Sigmoid colon (tissue), 6 donors: ENCODE measurements at regions not wholly inside any gene's neighbourhood (a gene's known extent, or its start where the extent isn't known, plus 50 kb on each side); places are given as distances from the start of the nearest gene placed in this dataset.

Experiments
- DNase-seq: peaks from one replicate; pipeline ENCODE4 v3.0.0-alpha.2; 2019
- H3K27ac ChIP-seq, 4 donors: fragments of 200-600 bp; sonication (generic); one replicate each; pipeline ENCODE4 v1.5.1; 2016 to 2019; ENCODE audit warnings: mild to moderate bottlenecking in 1 of 4
- H3K27me3 ChIP-seq, 3 donors: fragments of 200-600 bp; sonication (generic); one replicate each; pipeline ENCODE4 v1.5.1; 2019; ENCODE audit warnings: mild to moderate bottlenecking in 1 of 3
- H3K36me3 ChIP-seq, 4 donors: fragments of 200-600 bp; sonication (generic); one replicate each; pipeline ENCODE4 v1.5.1; 2016 to 2019
- H3K4me1 ChIP-seq, 4 donors: fragments of 200-600 bp; sonication (generic); one replicate each; pipeline ENCODE4 v1.5.1; 2017 to 2019
- H3K4me3 ChIP-seq, 4 donors: fragments of 200-600 bp; sonication (generic); one replicate each; pipeline ENCODE4 v1.5.1; 2017 to 2019; ENCODE audit warnings: mild to moderate bottlenecking in 2 of 4, moderate library complexity in 1 of 4
- H3K9me3 ChIP-seq, 4 donors: fragments of 200-600 bp in 3 of 4; sonication (generic) in 3 of 4; one replicate each; pipeline versions ENCODE4 v1.5.1 to v1.6.1; 2013 to 2019
- CTCF ChIP-seq, 4 experiments: fragments of 450-650 bp in 3 of 4; fragments of 200-600 bp in 1 of 4; IDR thresholded peaks; one replicate each; pipeline ENCODE4 v1.5.1; 2016 to 2019; ENCODE audit warnings: antibody characterized with exemption in 4 of 4, mild to moderate bottlenecking in 3 of 4, moderate library complexity in 2 of 4
- EP300 ChIP-seq, 4 donors: sonication (generic); formaldehyde crosslinking; IDR thresholded peaks; one replicate each; pipeline ENCODE4 v1.6.1; 2017; ENCODE audit warnings: antibody characterized with exemption in 4 of 4
- POLR2A ChIP-seq, 2 donors: fragments of 450-650 bp; IDR thresholded peaks; one replicate each; pipeline ENCODE4 v1.6.1; 2016; ENCODE audit warnings: antibody characterized with exemption in 2 of 2, mild to moderate bottlenecking in 2 of 2, moderate library complexity in 2 of 2
- POLR2AphosphoS5 ChIP-seq, 4 donors: sonication (generic); formaldehyde crosslinking; IDR thresholded peaks; one replicate each; pipeline ENCODE4 v1.6.1; 2017; ENCODE audit warnings: antibody characterized with exemption in 4 of 4
- whole genome bisulfite sequencing, 2 donors: extraction: QIAGEN DNeasy Blood & Tissue Kit; methylation state at CpG; one replicate each; pipeline ENCODE4 v1.1.7; 2013; 5-methylcytosine and 5-hydroxymethylcytosine counted together
- intact Hi-C: fragments of 100-400 bp; cut with DNase I; formaldehyde crosslinking; loops from one replicate; pipeline ENCODE4 v1.15.1; 2023
- donor health status: healthy with polysubstance abuse.
- donor health status: healthy.

GRCh38 chr10:88070080-88070880 is 206.9 kb downstream of the PTEN start:
- intact Hi-C loops, result no loop called here
- WGBS, 2 donors, result 69% methylated on average over 10 of the region's 10 CpGs
- Histone ChIP-seq H3K9me3 (no peaks in the 10 kb centered on the region), H3K4me3 (no peak overlapping the region), H3K4me1 (peaks cover 0 to under 1% (median 0%) of the 10 kb centered on the region in 4 donors), H3K27ac (no peak overlapping the region), H3K27me3 (no peaks in the 10 kb centered on the region), H3K36me3 (no peaks in the 10 kb centered on the region)
- no peak for TF ChIP-seq POLR2AphosphoS5 (IDR thresholded peaks at IDR 0.05)
- TF ChIP-seq CTCF (IDR thresholded peaks at IDR 0.05), result no peak
- TF ChIP-seq EP300 (IDR thresholded peaks at IDR 0.05), result no peak
- no peak for TF ChIP-seq POLR2A (IDR thresholded peaks at IDR 0.05)
- no peak for DNase-seq

GRCh38 chr10:88071879-88072278 is 208.5 kb downstream of the PTEN start:
- Histone ChIP-seq H3K9me3 (no peaks in the 10 kb centered on the region), H3K27me3 (no peaks in the 10 kb centered on the region), H3K27ac (no peak overlapping the region), H3K4me3 (no peak overlapping the region), H3K36me3 (no peaks in the 10 kb centered on the region), H3K4me1 (peaks cover 0 to 10% (median 8%) of the 10 kb centered on the region in 4 donors)
- TF ChIP-seq EP300 (IDR thresholded peaks at IDR 0.05) (no peak), POLR2A (IDR thresholded peaks at IDR 0.05) (no peak), CTCF (IDR thresholded peaks at IDR 0.05) (no peak), POLR2AphosphoS5 (IDR thresholded peaks at IDR 0.05) (no peak)
- intact Hi-C loops, result no loop called here
- no peak for DNase-seq
- 76 to 94% methylated on average over 4 of the region's 4 CpGs for WGBS, 2 donors

- no peaks in the 10 kb centered on the region for H3K9me3 ChIP-seq
- no peaks in the 10 kb centered on the region for H3K36me3 ChIP-seq
- no peak overlapping the region for H3K27ac ChIP-seq
- no peaks in the 10 kb centered on the region for H3K27me3 ChIP-seq
- intact Hi-C loops, result no loop called here
- no peak for TF ChIP-seq CTCF (IDR thresholded peaks at IDR 0.05)
- no peak for TF ChIP-seq POLR2A (IDR thresholded peaks at IDR 0.05)
- no peak for TF ChIP-seq POLR2AphosphoS5 (IDR thresholded peaks at IDR 0.05)
- TF ChIP-seq EP300 (IDR thresholded peaks at IDR 0.05), result no peak
- DNase-seq, result no peak
- no peak overlapping the region for H3K4me3 ChIP-seq
- peaks cover 0 to 10% (median 8%) of the 10 kb centered on the region in 4 donors for H3K4me1 ChIP-seq
- 66 to 74% methylated on average over 4 of the region's 4 CpGs for WGBS, 2 donors
These were observed 210.3 kb downstream of the PTEN start for GRCh38 chr10:88073682-88074081.

GRCh38 chr10:88074971-88075370 is 211.5 kb downstream of the PTEN start:
- Histone ChIP-seq H3K36me3 (no peaks in the 10 kb centered on the region), H3K4me3 (no peak overlapping the region), H3K27ac (no peak overlapping the region), H3K9me3 (no peaks in the 10 kb centered on the region), H3K4me1 (peaks cover 0 to 17% (median 15%) of the 10 kb centered on the region in 4 donors), H3K27me3 (no peaks in the 10 kb centered on the region)
- DNase-seq, result no peak
- 94% methylated on average over 5 of the region's 5 CpGs for WGBS, 2 donors
- intact Hi-C loops, result no loop called here
- TF ChIP-seq POLR2A (IDR thresholded peaks at IDR 0.05) (no peak), POLR2AphosphoS5 (IDR thresholded peaks at IDR 0.05) (no peak), EP300 (IDR thresholded peaks at IDR 0.05) (no peak), CTCF (IDR thresholded peaks at IDR 0.05) (no peak)
